ENCODE measurements at regions not wholly inside any gene's neighbourhood (a gene's known extent, or its start where the extent isn't known, plus 50 kb on each side); places are given as distances from the start of the nearest gene placed in this dataset.

DNA sequence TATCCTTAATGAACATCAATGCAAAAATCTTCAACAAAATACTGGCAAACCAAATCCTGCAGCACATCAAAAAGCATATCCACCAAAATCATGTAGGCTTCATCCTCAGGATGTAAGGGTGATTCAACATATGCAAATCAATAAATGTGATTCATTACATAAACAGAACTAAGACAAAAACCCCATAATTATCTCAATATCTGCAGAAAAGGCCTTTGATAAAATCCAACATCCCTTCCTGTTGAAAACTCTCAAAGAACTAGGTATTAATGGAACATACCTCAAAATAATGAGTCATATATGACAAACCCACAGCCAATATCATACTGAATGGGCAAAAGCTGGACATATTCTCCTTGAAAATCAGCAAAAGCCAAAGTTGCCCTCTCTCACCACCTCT is 54.6 kb upstream of the DEPDC1 start:
- no peak for DNase-seq (ENCODE audit: low spot score)

GRCh38 chr1:68558321-68559026 is 61.6 kb upstream of the DEPDC1 start:
- DNase-seq (ENCODE audit: low spot score) = no peak

- DNase-seq (ENCODE audit: low spot score) = no peak
Observed at GRCh38 chr1:68565923-68566322, 69.0 kb upstream of the DEPDC1 start.

- DNase-seq (ENCODE audit: low spot score) = no peak
Observed at GRCh38 chr1:68570871-68571270, 74.0 kb upstream of the DEPDC1 start.

- DNase-seq (ENCODE audit: low spot score) = no peak
Observed at GRCh38 chr1:68571454-68572235, 74.8 kb upstream of the DEPDC1 start.

GRCh38 chr1:68585351-68585750 is 88.5 kb upstream of the DEPDC1 start:
- DNase-seq (ENCODE audit: low spot score) = no peak

DNA sequence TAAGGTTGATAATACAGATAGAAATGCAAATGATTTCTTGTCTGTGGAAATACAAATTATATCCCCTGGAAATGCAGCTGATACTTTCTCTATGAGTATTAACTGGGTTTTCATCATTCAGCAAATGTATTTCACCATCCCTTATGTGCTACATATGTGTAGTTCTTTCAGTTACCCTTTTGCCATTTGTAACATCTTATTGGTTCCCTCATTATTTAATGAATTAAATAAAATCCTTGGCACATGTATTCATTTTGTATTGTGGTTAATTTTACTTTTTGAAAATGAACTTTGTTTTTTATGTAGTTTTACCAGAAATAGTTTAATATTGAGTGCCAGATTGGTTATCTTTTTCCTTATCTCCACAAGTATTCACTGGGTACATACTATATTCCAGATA is 89.9 kb upstream of the DEPDC1 start:
- no peak for DNase-seq (ENCODE audit: low spot score)

DNA sequence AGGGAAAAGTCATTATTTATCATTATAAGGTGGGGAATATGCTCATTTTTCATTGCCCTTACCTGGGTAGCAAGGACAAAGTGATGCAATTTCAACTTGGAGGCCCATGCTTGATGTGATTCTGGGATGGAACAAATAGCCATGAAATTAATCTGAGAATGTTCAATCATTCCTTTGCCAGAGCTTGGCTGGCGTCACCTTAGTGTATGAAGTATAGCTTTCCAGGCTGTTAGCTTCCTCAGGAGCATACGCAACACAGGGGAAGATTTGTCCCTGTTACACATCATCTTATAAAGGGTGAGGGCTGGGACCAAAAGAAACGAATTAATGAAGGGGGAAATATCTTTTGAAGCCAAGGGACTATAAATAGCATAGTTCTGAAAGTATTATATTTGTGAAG is 91.4 kb upstream of the DEPDC1 start:
- DNase-seq (ENCODE audit: low spot score) = no peak

- DNase-seq (ENCODE audit: low spot score) = no peak
Observed at GRCh38 chr1:68590473-68590872, 93.6 kb upstream of the DEPDC1 start.

DNA sequence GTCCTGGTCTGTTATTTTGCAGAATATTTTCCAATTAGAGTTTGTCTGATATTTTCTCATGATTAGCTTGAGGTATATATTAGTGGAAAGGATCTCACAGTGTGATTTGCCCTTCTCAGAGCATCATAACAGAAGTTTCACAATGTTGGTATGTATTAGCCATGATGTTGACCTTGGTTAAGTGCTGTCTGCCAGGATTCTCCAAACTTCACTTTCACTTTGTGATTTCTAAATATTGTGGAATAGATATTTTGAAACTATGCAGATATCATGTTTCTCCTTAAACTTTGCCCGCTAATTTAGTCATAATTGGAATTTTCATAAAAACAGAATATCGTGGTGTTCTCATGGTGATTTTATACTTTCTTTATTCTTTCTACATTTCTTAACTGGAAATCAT is 98.0 kb upstream of the DEPDC1 start:
- DNase-seq (ENCODE audit: low spot score) = no peak

DNA sequence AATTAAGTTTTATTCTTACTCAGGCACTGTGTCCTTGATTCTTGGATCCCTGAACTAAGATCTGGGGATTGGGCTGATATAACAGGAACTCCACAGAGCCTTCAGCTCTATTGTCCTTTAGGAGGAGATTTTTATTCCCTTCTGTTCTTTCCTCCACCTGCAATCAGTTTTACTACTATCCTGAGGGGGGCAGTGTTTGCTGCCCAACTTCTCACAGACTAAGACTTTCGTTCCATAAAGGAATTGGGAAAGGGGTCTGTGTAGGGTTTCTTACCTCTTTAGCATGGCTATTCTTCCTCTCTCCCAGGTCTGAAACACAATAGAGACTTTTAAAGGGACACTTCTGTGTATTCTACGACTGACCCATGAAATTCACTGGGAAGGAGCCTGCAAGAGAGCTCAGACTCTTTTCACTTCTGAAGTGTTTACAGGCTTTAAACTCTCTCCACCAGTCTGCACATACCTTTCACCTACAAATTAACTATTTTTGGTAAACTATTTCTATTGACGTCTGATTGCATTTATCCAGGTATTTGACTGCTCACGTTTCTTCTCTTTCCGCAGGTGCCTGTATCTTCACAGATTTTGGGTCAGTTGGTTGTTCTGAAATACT is 103.3 kb upstream of the DEPDC1 start:
- no peak for DNase-seq (ENCODE audit: low spot score)

GRCh38 chr1:68608289-68608688 is 111.4 kb upstream of the DEPDC1 start:
- no peak for DNase-seq (ENCODE audit: low spot score)

DNA sequence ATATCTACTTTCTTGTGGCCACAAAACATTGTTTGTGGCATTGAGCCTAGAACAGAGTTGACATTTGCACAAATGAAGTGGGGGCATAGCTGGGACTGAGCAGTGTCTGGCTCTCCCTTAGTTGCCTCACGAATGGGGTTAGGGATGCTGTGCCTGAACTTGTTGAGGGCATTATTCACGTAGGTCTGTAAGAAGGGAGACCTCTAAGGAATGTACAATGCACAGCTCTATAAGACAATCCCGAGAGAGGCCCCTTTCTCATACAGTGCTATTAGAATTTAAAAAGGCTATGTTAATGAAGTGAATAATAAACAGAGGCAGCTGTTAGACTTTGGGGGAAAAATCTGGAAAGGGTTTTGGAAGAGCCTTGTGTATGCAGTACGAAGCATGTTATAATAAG is 118.4 kb upstream of the DEPDC1 start:
- no peak for DNase-seq (ENCODE audit: low spot score)

DNA sequence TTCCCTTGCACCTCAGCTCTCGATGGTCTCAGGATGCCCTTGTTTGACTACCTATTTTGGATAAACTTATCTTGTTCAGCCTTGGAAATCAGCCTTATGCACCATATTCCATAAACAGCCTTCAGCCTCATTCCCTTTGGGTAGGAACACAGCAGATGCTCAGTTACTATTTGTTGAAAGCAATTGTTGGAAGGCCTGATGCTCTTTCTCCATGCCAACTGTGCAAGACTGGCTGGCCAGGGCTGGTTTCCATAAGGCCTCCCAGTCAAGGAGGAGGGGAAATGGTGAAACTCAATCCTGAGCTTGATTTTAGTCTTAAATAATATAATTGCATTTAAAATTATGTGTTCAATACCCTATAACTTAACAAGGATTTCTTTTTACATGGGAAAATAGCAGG is 121.1 kb upstream of the DEPDC1 start:
- no peak for DNase-seq (ENCODE audit: low spot score)

GRCh38 chr1:68620571-68620970 is 123.7 kb upstream of the DEPDC1 start:
- DNase-seq (ENCODE audit: low spot score) = no peak

DNA sequence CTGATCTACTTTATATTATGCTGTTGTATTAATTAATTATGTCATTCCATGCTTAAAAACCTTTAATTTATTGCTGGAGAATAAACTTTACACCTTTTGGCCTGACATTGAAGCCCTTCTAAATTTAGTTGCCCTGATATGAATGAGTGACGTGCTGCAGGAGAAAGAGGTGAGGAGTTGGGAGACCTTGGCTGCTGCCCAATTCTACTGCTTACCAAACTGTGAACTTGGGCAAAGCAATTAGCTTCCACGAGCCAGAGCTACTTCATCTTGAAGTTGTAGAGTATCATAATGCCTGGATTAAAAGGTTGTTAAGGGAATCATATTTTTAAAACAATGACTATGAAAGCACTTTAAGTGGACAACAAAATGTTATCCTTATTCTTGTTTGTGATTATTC is 126.8 kb upstream of the DEPDC1 start:
- no peak for DNase-seq (ENCODE audit: low spot score)

- DNase-seq (ENCODE audit: low spot score) = no peak
Observed at GRCh38 chr1:68624233-68624632, 127.4 kb upstream of the DEPDC1 start.

- DNase-seq (ENCODE audit: low spot score) = no peak
Observed at GRCh38 chr1:68625624-68626023, 128.7 kb upstream of the DEPDC1 start.

DNA sequence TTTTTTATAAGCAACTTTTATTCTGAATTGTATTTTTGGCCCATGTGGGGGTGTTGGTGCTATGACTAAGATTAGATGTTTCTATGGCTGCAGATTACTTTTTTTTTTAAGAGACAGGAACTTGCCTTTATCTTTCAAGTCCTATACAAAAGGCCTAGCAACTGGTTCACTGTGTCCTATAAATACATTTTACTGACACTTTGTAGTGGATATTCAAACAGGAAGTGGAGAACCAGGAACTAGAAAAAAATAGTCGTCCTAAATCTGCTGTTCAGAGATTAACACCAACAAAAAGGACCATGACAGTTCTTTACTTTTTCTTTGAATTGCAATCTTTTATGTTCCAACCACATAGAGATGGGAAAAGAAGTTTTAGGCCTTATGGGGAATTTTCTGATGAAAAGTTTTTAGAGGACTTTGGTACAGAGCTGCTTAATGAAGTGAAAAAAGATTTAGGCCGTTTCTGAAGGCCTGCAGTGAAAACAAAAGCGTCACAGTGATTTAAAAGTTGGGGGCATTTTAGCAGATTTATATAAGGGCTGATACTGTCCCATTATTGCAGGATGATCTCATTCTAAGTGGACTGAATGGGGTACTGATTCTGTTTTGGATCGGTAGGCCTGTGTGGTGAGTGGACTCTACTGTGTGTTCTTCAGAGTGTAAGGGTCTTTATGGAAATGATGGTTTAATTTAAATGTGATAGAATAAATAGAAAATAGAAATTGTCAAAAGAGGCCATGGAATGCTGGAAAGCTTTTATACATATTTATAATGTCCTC is 136.4 kb upstream of the DEPDC1 start:
- no peak for DNase-seq (ENCODE audit: low spot score)

- DNase-seq (ENCODE audit: low spot score) = no peak
Observed at GRCh38 chr1:68644504-68644903, 147.6 kb upstream of the DEPDC1 start.

DNA sequence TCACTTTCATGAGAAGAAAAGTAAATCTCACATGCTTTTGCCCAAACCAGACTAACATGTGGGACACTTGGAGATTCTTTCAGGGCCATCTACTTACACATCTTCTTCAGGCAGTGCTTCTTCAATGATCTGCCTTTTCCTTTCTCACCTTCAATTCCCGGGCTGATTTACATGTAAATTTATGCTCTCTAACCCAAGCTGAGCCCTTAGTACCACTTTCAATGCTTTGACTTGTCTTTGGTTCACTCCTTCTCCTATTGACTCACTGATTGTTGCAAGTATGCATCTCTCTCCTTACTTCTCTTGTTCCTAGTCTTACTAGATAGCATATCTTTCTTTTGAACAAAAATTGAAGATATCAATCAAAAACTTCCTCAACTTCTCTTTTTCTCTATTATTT is 154.2 kb upstream of the DEPDC1 start:
- no peak for DNase-seq (ENCODE audit: low spot score)

GRCh38 chr1:68653882-68654281 is 157.0 kb upstream of the DEPDC1 start:
- no peak for DNase-seq (ENCODE audit: low spot score)

GRCh38 chr1:68673771-68674170 is 176.9 kb upstream of the DEPDC1 start:
- no peak for DNase-seq (ENCODE audit: low spot score)

All from LoVo (cell line).